ENCODE measurements at regions not wholly inside any gene's neighbourhood (a gene's known extent, or its start where the extent isn't known, plus 50 kb on each side); places are given as distances from the start of the nearest gene placed in this dataset.

DNA sequence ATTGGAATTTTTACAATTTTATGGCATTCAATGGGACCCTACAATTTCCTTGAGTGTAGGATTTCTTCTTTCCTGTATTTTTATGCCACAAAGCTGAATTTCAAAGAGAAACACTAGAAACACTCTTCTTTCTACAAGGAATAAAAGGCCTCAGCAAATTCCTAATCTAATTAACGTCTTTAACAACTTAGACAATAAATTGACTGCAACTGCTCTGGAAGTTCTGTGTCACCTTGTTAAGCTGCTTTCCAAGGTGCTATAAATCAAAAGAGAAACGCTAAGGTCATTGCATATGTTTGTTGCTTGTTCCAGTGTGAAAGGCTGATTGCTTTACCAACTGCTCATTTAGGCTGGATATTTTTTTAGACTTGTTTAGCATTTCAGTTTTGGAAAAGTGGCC lies 182.2 kb downstream of the POLR1F start:
- TF ChIP-seq RAD21 (IDR thresholded peaks at IDR 0.05; ENCODE audit: low read length) (no peak), YY1 (IDR thresholded peaks at IDR 0.05; ENCODE audit: low read depth) (no peak), TAF1 (IDR thresholded peaks at IDR 0.05; ENCODE audit: borderline replicate concordance, low read depth, low read length) (no peak), EP300 (IDR thresholded peaks at IDR 0.05; ENCODE audit: borderline replicate concordance in 1 of 2, low read depth in 1 of 2, low read length in 1 of 2) (no peak)
- TF ChIP-seq, protein P1, sequence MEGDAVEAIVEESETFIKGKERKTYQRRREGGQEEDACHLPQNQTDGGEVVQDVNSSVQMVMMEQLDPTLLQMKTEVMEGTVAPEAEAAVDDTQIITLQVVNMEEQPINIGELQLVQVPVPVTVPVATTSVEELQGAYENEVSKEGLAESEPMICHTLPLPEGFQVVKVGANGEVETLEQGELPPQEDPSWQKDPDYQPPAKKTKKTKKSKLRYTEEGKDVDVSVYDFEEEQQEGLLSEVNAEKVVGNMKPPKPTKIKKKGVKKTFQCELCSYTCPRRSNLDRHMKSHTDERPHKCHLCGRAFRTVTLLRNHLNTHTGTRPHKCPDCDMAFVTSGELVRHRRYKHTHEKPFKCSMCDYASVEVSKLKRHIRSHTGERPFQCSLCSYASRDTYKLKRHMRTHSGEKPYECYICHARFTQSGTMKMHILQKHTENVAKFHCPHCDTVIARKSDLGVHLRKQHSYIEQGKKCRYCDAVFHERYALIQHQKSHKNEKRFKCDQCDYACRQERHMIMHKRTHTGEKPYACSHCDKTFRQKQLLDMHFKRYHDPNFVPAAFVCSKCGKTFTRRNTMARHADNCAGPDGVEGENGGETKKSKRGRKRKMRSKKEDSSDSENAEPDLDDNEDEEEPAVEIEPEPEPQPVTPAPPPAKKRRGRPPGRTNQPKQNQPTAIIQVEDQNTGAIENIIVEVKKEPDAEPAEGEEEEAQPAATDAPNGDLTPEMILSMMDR (IDR thresholded peaks at IDR 0.05) = no peak
- TF ChIP-seq, protein P2, sequence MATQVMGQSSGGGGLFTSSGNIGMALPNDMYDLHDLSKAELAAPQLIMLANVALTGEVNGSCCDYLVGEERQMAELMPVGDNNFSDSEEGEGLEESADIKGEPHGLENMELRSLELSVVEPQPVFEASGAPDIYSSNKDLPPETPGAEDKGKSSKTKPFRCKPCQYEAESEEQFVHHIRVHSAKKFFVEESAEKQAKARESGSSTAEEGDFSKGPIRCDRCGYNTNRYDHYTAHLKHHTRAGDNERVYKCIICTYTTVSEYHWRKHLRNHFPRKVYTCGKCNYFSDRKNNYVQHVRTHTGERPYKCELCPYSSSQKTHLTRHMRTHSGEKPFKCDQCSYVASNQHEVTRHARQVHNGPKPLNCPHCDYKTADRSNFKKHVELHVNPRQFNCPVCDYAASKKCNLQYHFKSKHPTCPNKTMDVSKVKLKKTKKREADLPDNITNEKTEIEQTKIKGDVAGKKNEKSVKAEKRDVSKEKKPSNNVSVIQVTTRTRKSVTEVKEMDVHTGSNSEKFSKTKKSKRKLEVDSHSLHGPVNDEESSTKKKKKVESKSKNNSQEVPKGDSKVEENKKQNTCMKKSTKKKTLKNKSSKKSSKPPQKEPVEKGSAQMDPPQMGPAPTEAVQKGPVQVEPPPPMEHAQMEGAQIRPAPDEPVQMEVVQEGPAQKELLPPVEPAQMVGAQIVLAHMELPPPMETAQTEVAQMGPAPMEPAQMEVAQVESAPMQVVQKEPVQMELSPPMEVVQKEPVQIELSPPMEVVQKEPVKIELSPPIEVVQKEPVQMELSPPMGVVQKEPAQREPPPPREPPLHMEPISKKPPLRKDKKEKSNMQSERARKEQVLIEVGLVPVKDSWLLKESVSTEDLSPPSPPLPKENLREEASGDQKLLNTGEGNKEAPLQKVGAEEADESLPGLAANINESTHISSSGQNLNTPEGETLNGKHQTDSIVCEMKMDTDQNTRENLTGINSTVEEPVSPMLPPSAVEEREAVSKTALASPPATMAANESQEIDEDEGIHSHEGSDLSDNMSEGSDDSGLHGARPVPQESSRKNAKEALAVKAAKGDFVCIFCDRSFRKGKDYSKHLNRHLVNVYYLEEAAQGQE (IDR thresholded peaks at IDR 0.05; ENCODE audit: low read depth, low read length) = no peak
- TF ChIP-seq, protein P3, sequence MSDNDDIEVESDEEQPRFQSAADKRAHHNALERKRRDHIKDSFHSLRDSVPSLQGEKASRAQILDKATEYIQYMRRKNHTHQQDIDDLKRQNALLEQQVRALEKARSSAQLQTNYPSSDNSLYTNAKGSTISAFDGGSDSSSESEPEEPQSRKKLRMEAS (IDR thresholded peaks at IDR 0.05; ENCODE audit: low read depth) = no peak
